ENCODE measurements at regions not wholly inside any gene's neighbourhood (a gene's known extent, or its start where the extent isn't known, plus 50 kb on each side); places are given as distances from the start of the nearest gene placed in this dataset.

DNA sequence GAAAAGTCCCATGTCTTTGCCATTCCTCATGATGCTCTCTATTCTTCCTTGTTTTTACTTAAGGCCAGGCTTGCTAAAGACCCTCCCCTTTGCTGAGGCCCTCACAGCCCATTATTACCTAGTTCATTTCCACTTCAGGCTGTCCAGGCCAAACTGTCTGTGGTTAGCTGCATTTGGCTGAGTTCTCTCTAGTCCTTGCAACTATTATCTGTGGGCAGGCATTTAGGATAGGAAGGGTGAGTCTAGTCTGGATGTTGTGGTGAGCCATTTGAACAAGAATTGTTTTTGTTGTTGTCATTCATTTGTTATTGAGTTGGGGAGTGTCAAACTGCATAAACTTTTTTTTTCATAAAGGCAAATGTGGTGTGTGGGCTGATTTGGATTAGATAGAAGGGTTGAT lies 182.4 kb downstream of the CD109 start:
- DNase-seq (no peak), ATAC-seq (no peak)
- Histone ChIP-seq H3K36me3 (no peaks in the 10 kb centered on the region), H3K27ac (no peak overlapping the region), H3K4me3 (no peak overlapping the region), H3K4me1 (no peaks in the 10 kb centered on the region), H3K9me3 (no peaks in the 10 kb centered on the region), H3K27me3 (ENCODE audit: low read depth) (no peaks in the 10 kb centered on the region)
- TF ChIP-seq, protein P1, sequence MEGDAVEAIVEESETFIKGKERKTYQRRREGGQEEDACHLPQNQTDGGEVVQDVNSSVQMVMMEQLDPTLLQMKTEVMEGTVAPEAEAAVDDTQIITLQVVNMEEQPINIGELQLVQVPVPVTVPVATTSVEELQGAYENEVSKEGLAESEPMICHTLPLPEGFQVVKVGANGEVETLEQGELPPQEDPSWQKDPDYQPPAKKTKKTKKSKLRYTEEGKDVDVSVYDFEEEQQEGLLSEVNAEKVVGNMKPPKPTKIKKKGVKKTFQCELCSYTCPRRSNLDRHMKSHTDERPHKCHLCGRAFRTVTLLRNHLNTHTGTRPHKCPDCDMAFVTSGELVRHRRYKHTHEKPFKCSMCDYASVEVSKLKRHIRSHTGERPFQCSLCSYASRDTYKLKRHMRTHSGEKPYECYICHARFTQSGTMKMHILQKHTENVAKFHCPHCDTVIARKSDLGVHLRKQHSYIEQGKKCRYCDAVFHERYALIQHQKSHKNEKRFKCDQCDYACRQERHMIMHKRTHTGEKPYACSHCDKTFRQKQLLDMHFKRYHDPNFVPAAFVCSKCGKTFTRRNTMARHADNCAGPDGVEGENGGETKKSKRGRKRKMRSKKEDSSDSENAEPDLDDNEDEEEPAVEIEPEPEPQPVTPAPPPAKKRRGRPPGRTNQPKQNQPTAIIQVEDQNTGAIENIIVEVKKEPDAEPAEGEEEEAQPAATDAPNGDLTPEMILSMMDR (IDR thresholded peaks at IDR 0.05) = no peak
- intact Hi-C loops (cut with DNase I) = no loop called here
